Activated CD4-positive, CD25-positive, alpha-beta regulatory T cell treated with anti-CD3 and anti-CD28 coated beads, Interleukin-2, amount 50 U/mL, for 72 hours (primary cell): ENCODE measurements at regions not wholly inside any gene's neighbourhood (a gene's known extent, or its start where the extent isn't known, plus 50 kb on each side); places are given as distances from the start of the nearest gene placed in this dataset.
"Not testable (repeated sequence)": the region's sequence is repeated elsewhere in the genome, so short reads cannot be mapped to it uniquely, and the experiment has no call there.

Experiments
- DNase-seq: peaks from one replicate; pipeline ENCODE4 v3.0.0; 2021

DNA sequence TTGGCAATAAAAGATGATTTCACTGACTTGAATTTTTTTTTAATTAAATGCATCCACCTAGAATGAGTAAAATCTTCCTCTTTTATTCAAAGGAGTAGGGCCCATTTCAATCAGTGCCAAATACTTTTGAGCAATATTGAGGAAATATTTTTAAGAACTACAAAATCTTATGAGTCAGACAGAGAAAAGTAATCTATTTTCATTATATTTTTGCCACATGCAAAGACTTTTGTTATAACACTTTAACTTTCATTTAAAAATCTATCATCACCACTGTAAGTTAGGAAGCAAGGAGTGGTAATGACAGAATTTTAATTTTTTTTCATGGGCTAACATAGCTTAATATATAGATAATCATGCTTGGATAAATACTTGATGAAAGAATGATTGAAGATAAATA is 345.2 kb upstream of the KITLG start:
- no peak for DNase-seq

DNA sequence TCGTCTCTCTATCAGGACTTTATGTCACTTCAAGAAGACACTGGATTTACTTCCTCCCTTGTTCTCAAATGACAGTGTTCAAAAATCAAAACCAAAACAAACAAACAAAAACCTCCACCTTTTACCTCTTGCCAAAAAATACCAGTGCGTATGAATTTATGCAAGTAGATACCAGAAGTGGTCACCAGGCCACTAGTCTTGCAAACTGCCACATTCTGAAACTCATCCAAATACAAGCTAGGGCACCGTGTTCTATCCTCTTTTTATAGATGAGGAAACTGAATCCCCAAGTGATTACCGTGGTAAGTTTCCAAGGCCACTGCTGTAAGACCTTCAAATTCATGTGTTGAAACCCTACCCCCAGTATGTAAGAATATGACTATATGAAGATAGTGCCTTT is 343.9 kb upstream of the KITLG start:
- no peak for DNase-seq

DNA sequence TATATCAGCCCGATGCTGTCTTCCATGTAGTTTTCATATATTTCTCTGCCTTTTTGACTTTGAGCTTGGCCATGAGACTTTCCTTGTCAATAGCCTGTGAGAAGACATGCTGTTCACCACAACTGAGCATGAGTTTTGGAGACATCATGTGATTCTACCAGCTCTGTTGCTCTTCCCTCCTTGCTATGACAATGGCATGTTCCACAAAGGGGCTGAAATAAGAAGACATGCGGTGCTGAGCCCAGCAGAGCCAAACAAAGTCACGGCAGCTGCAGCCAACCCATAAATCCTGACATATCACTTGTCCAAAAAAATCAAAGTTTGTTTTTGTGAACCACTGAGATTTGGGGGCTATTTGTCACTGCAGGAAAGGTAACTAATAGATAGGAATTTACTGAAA is 343.4 kb upstream of the KITLG start:
- DNase-seq: no peak

DNA sequence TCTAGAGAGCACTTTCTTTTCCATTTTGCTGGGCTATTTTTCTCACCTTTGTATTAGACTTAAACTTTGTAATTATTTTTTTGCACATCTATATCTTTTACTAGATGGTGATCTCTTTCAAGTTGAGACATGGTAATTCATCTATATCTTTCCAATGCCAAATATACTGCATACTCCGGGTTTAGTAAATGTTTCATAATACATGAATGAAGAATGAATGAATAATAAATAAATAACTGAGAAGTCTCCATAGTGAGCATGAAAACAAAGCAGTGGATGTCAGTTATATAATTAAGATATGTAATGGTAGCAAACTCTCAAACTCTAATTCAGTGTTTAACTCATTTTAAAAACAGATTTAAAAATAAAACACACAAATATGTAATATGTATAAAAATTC is 342.5 kb upstream of the KITLG start:
- DNase-seq: no peak

DNA sequence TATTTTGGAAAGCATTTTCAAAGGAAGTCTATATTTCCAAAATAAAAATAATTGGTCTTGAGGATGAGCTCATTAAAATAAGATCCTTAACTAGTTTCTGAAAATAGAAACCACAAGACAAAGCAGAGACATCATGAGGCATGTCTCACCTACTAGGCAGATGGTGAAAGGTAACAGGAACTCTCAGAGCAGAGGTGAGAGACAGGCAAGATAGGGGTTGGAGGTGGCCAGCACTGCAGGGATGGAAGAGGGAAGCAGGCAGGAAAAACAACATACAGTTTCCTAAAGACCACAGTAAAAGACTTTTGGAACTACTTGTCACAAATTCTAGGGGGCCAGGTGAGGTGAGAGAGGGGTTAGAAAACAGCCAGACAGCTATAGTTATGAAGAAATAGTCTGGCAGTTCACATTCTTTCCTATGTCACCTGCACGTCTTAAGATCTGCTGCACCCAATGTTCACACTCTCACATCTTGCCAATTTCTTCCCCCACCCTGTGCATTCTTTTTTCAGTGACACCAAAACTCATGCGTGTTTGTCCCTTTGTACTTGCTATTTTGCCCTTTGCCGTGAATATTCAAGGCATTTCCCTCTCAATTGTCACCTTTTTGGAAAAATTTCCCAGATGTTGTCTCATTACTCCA is 341.7 kb upstream of the KITLG start:
- no peak for DNase-seq

DNA sequence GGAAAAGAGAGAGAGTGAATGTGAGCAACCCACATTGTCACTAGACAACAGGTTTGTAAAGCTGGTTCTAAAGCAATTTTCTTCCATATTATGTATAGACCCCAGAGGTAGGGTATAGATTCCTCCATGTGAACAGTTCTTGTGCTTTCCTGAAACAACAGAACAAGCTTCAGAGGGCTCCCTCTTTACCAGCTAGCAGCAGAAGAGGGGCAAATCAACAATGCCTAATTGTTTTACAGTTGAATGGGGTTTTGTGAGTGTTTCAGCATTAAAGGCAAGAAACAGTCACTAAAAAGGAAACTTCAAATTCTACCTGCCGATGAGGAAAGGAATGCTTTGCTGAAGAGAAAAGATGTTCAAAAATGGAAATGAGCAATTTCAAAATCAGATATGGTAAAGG is 341.2 kb upstream of the KITLG start:
- DNase-seq: no peak

DNA sequence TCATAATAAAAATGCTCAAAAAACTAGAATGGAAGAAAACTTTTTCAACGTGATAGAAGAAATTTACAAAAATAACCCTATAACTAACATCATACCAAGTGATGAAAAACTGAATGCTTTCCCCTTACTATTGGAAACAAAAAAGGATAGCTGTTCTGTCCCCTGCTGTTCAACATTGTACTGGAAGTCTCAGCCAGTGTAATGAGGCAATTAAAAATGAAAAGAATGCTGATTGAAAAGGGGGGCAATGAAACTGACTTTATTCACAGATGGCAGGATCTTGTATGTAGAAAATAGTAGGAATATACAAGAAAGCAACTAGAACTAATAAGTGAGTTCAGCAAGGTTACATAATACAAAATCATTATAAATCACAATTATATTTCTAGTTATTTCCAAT is 337.9 kb upstream of the KITLG start:
- DNase-seq: no peak

DNA sequence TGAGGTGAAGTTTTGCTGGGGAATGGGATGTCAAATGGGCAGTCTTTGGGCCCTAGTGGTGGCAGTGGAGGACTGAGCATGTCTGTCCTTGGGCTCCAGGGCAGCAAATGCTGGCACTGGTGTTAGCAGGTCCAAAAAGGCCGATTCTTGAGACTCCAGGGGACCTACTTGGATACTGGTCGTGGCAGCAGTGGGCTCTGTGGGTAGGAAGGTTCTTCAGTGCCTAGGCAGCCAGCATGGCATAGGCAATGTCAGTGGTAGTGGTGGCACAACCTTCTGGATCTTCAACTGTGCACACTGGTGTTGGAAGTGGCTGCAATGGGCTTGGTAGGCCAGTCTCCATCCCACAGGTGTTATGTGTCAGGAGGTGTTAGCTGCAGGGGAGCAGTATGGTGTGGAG is 334.7 kb upstream of the KITLG start:
- no peak for DNase-seq

DNA sequence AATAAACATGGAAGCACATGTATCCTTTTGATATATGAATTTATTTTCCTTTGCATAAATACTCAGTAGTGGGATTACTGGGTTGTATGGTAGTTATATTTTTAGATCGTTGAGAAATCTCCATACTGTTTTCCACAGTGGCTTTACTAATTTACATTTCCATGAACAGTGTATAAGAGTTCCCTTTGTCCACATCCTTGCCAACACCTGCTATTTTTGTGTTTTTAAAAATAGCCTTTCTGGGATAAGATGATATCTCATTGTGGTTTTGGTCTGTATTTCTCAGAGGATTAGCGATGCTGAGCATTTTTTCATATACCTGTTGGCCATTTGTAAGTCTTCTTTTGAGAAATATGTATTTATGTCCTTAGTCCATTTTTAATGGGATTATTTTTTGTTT is 329.2 kb upstream of the KITLG start:
- DNase-seq: no peak

DNA sequence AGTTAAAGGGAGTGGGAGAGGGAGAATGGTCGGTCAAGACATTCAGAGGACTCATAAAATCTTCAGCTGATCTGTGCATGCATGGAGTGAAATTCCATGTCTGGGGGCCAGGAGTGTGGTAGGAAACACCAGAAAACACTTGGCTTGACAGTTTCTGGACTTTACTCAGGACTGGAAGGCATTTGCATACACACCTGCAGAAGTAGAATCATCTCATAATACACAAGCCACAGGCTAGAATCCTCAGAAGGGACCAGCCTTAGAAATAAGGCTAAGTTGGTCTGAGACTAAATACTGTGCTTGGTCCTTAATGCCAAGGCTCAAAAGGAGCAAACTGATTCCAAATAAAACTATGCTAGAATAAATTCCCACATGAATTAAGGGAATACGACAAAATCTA is 328.1 kb upstream of the KITLG start:
- DNase-seq: no peak

DNA sequence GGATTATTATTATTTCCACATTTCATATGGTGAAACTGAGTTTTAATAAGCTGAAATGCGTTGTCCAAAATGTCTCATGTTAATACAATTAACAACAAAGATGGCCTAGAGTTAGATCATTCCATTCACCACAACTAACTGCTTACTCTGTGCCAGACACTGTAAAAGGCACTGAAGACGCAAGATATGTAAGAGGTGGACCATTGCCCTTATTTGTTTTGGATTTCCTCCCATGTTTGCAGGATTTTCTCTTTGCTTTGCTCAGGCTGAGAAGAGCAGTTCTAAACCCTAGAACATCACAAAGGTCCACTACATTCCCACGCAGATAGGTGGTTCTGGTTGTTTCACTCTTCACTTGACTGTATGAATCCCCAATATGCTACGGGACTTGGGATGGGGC is 324.4 kb upstream of the KITLG start:
- DNase-seq: no peak

DNA sequence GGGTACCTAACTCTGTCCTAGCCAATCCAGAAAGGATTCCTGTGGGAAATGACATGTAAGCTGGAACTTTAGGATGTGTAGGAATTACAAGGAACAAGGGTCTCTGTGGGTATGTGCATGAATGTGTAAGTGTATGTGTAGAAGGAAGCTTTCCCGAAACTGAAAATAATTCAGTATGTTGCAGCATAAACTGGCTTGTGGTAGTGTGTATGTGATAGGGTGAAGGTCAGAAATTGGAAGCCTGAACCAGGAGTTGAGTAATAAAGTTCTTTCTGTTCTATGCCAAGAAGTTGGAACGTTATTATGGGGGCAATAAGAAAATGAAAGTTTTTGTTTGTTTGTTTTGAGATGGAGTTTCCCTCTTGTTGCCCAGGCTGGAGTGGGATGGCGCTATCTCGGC is 323.1 kb upstream of the KITLG start:
- DNase-seq: no peak

DNA sequence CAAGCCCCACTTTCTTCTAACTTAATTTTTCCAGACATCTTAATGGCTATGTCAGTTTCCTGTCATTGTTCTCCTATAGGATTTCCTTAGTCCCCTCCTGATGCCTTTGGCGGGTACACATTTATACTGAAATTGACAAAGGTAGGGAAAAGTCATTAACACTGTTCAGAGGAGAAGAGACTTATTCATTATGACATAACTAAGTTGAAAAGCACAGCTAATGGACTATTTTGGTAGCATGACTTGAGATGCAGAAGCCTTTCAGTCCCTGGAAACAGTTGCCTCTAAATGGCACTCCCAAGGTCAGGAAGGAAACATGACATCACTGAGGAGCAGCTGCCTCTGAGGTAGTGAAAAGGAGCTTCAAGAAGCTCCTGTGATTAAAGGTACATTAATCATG is 317.5 kb upstream of the KITLG start:
- no peak for DNase-seq

DNA sequence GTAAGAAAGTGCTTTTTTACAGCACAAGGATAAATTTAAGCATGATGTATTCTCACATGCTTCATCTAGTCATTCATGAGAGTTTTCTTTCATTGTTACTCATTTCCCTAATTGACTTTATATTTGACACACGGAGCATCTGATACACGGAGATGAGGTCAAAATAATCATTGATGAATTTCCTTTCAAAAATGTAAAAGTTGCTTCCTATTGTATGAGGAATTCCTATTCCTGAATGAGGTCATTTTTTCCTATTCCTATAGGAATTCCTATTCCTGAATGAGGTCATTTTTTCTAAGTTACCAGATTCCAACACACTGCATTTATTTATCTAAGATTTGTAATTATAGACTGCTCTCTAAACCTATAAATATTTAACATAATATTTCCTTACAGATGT is 316.7 kb upstream of the KITLG start:
- DNase-seq: no peak

DNA sequence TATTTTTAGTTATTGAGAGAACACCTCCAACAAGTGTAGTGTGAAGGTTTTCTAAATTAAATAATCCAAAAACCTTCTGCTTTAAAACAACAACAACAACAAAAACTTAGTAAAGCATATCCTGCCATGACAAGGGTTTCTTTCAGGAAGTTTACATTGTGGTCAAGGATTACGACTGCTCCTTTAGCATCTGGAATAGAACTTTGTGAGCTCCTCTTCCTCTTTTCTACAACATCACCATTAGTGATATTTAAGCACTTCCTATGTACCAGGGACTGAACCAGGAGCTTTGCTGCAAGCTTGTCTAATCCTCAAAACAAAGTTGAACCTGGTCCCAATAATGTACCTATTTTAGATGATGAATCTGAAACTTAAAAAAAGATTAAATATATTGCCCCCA is 315.4 kb upstream of the KITLG start:
- DNase-seq: no peak

DNA sequence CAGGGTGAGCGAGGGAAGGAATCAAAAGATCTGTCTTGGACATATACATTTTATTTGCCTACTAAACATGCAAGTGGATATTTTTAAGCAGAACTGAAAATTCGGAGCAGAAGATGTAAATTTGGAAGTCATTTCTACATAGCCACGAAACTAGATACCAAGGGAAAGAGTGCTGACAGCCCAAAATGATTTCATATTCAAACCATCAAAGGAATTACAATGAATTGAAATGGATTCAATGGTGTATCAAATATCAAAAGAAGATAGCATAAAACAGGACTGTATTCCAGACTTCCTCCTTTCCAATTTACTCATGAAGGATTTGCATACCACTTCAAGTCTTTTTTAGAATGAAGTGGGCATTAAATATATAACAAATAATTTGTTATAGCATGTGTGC is 313.5 kb upstream of the KITLG start:
- DNase-seq: no peak

DNA sequence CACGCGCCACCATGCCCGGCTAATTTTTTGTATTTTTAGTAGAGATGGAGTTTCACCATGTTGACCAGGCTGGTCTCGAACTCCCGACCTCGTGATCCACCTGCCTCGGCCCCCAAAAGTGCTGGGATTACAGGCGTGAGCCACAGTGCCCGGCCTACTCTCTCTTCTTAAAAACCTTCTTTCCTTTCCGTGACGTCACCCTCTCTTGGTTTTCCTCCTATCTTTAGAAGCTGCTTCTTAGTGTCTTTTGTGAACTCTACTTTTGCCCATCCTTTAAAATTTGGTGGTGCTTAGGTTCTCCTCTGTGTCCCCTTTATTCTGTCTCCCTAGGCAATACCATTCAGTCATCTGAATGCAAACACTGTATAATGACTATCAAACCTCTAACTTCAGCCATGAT is 311.2 kb upstream of the KITLG start:
- DNase-seq: not testable (repeated sequence)

DNA sequence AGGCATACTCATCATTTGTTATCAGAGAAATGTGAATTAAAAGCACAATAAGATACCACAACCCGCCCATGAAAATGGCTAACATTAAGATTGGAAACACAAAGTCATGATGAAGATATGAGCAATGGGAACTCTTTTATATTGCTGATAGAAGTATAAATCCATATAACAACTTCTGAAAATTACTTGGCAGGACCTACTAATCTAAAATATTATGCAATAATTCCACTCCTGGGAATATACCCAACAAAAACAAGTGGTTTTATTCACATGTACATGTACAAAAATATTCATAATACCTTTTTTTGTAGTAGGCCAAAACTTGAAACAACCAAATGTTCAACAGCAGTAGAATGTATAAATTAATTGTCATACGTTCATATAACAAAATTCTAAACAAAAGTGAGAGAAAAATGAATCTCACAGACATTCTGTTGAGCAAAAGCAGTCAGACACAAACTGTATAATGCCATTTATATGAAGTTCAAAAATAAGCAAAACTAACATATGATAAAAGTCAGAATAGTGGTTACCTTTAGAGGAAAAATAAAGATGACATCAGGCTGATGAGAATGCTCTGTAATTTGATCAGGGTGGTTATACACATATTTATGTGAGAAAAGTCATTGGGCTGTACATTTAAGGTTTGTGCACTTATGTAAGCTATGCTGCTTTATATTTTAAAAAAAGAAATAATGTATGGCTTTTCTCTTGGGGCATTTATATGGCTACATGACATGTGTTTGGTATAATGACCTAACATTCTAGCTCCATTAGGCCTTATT is 309.2 kb upstream of the KITLG start:
- no peak for DNase-seq

DNA sequence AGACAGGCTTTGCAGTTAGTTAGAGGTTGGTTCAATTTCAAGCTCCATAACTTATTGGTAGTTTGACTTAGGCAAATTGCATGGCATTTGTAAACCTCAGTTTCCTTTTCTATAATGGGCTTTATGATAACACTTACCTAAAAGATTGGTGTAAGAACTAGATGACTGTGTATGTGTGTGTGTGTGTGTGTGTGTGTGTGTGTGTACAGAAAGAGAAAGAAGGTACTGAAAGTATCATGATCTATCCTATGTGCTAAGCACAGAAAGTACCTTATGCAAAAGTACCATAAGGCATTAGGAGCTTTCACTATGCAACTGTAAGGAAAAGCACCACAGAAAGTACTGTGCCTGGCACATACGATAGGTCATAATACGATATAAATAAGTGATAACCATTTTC is 304.3 kb upstream of the KITLG start:
- DNase-seq: no peak

DNA sequence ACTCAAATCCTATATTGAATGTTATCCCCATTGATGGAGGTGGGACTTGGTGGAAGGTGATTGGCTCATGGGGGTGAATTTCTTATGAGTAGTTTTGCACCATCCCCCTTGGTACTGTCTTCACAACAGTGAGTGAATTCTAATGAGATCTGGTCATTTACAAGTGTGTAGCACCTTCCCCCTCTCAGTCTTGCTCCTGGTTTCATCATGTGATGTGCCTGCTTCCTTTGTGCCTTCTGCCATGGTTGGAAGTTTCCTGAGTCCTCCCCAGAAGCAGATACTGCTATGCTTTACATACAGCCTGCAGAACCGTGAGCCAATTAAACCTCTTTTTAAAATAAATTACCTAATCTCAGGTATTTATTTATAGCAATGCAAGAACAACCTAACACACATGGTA is 302.4 kb upstream of the KITLG start:
- no peak for DNase-seq

DNA sequence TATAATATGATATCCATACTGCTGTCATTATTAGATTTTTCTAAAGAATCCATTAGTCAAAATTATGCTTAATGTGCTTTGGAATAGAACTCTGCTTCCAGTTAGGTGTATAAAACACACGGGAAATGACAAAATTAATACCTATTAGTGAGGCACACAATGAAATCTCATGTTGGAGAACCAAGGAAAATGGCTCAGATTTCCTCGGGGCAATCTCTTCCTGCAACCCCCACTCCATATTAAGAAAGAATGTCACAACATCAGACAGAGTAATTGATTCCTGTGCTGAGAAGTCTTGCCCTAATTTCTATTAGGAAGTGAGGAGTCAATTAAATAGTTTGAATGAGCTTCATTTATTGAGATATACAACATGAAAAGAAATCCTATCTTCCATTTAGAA is 299.8 kb upstream of the KITLG start:
- no peak for DNase-seq

DNA sequence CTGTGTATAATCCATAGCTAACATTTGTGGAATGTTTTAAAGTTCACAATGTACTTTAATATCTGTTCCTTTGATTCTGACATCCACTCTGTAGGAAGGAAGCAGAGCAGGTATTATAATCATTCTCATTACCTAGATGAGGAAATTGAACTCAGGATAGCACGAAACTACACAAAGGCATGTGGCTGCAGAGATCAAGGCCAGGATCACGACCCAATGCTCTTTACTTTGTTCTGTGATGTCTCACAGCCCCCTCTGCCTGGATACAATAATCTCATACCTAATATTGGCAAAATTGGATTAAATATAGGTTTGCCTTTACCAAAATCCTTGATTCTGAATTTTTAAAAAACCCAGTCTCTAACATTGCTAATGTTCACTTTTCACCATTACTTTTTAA is 298.0 kb upstream of the KITLG start:
- no peak for DNase-seq

DNA sequence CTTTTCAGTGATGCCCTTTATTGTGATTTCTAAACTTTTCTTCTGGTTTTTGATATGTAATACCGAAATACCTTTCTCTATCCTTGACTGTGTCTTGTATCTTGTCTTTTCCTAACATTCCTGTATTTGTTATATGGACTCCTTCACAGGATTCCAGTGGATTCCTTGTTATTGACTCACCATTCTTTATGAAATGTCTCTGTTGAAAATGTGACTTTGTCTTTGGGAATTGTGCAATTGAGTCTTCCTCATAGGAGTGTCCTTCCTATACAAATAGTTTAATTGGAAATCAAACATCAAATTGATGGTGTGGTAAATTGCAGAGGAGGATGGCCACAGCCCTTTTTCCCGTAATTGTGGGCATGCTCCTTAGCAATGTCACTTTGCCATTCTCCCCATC is 296.6 kb upstream of the KITLG start:
- DNase-seq: no peak

DNA sequence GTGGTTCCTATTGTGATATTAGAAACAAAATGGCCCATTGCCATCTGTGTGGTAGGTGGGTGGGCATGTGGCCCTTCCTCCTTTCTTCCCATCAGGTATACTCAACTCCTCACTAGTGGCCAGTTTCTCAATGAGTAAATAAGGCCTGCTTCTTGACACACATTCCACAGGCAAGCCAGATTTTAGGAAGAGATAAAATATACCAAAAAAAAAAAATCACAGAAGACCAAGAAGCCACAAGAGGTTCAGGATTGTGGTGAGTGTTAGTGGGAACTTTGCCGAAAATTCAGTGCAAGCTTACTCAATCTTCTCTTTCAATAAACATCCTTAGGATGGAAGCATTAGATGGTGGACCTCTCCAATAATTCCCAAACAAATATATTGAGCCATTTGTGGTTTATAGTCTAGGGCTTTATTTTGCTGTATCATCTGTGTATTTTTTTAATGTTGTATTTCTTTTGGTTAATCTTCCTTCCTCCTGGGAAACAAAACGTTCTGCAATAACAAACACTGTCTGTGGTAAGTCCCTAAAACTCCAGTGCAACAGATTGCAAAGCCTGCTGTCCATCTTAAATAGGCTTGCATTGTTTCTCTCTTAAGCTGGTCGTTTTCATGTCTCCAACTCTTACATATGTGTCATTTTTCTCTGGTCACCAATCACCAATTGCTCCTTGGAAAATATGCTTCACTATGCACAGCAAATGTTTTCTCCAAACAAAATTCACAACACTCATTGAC is 289.9 kb upstream of the KITLG start:
- no peak for DNase-seq
